BLaER1 treated with 17β-estradiol and CSF1 and Interleukin-3, amounts not matched to agents 10 nM and 100 nM (cell line): ENCODE measurements at regions not wholly inside any gene's neighbourhood (a gene's known extent, or its start where the extent isn't known, plus 50 kb on each side); places are given as distances from the start of the nearest gene placed in this dataset.
"Not testable (repeated sequence)": the region's sequence is repeated elsewhere in the genome, so short reads cannot be mapped to it uniquely, and the experiment has no call there.

Experiments
- H3K27ac ChIP-seq, 11 experiments: shearing (Covaris generic); formaldehyde crosslinking; 2 replicates each; pipeline ENCODE4 v1.8.1; 2022
- H3K27me3 ChIP-seq, 11 experiments: shearing (Covaris generic); formaldehyde crosslinking; 2 replicates each; pipeline ENCODE4 v1.8.1; 2022
- H3K36me3 ChIP-seq, 11 experiments: shearing (Covaris generic); formaldehyde crosslinking; 2 replicates each; pipeline ENCODE4 v1.8.1; 2022
- H3K4me1 ChIP-seq, 10 experiments: shearing (Covaris generic); formaldehyde crosslinking; 2 replicates each; pipeline ENCODE4 v1.8.1; 2022
- H3K4me2 ChIP-seq, 11 experiments: shearing (Covaris generic); formaldehyde crosslinking; 2 replicates each; pipeline ENCODE4 v1.8.1; 2022
- H3K4me3 ChIP-seq, 10 experiments: shearing (Covaris generic); formaldehyde crosslinking; 2 replicates each; pipeline ENCODE4 v1.8.1; 2022
- H3K9ac ChIP-seq, 11 experiments: shearing (Covaris generic); formaldehyde crosslinking; 2 replicates each; pipeline ENCODE4 v1.8.1; 2022
- H3K9me3 ChIP-seq, 11 experiments: shearing (Covaris generic); formaldehyde crosslinking; replicated peaks in 1 of 11; 2 replicates each; pipeline ENCODE4 v1.8.1; 2022
- H4K20me1 ChIP-seq, 11 experiments: shearing (Covaris generic); formaldehyde crosslinking; 2 replicates each; pipeline ENCODE4 v1.8.1; 2022

DNA sequence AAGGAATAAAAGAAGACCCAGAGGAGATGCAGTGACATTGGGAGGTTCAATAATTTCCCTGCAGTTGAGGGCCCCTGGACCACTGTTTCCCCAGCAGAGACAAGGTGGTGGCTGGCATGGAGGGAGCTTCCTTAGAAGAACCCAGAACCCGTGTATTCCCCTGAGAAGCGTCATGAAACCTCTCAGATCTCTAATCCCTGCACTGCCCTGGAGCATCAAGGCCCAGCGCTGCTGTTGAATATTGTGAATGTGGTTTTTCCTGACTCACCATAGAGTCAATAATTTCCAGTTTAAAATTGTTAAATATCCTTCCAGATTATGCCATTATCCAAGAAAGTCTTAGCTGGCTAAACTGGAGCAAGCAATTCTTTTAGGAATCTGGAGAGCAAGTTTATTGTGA lies 187.2 kb downstream of the LMLN start:
- not testable (repeated sequence) for H3K36me3 ChIP-seq, H4K20me1 ChIP-seq, H3K27ac ChIP-seq

GRCh38 chr3:198147993-198148392 lies 188.0 kb downstream of the LMLN start:
- peak overlapping the region in 8 of 11 experiments; percentile 9 to 68 (median 43); a peak in 11 of 22 replicates for H3K4me2 ChIP-seq

More for the DNA sequence above, 187.2 kb downstream of the LMLN start:
- H3K4me3 ChIP-seq, H3K9me3 ChIP-seq, H3K27me3 ChIP-seq, H3K9ac ChIP-seq: not testable (repeated sequence)
- peak overlapping the region in 7 of 11 experiments; percentile 20 to 68 (median 44); a peak in 10 of 22 replicates for H3K4me2 ChIP-seq
- H3K4me1 ChIP-seq = peaks cover 8 to 32% (median 22%) of the 10 kb centered on the region in 10 experiments; a peak in 18 of 20 replicates

DNA sequence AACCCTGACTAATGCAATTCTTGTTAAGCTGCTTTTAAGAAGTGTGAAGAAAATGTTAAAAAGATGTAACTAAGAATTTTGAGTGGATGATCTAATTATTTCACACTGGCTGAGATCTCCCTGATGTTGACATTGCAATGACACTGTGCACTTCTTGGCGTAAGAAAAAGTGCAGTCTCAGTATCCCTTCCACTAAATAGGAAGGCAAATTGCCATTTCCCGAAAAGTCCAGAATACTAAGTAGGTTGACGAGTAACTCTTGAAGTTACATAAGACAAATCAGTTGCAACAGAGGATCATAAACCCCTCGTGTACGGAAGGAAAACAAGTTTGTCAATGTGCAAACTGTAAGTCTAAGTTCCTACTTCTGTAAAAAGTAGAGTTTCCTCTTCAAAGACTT lies 189.9 kb downstream of the LMLN start:
- H3K4me2 ChIP-seq = peak overlapping the region in 2 of 11 experiments; percentile 25 to 44; a peak in 3 of 22 replicates
- H3K9me3 ChIP-seq, H3K4me3 ChIP-seq, H3K27me3 ChIP-seq, H4K20me1 ChIP-seq, H3K36me3 ChIP-seq: not testable (repeated sequence)
- 0 out of 22 replicates have a peak overlapping the region, but pooled peaks of 1 of the 11 experiments have one; percentile 55 for H3K9ac ChIP-seq
- H3K4me1 ChIP-seq = peaks cover 8 to 32% (median 15%) of the 10 kb centered on the region in 10 experiments; a peak in 18 of 20 replicates
- H3K27ac ChIP-seq = peak overlapping the region in 3 of 11 experiments; percentile 46 to 73 (median 61); a peak in 4 of 22 replicates

More at GRCh38 chr3:198147993-198148392, 188.0 kb downstream of the LMLN start:
- H3K9ac ChIP-seq, H3K27me3 ChIP-seq, H3K9me3 ChIP-seq, H3K36me3 ChIP-seq, H4K20me1 ChIP-seq, H3K27ac ChIP-seq, H3K4me3 ChIP-seq: not testable (repeated sequence)
- H3K4me1 ChIP-seq = peaks cover 8 to 32% (median 16%) of the 10 kb centered on the region in 10 experiments; a peak in 18 of 20 replicates

DNA sequence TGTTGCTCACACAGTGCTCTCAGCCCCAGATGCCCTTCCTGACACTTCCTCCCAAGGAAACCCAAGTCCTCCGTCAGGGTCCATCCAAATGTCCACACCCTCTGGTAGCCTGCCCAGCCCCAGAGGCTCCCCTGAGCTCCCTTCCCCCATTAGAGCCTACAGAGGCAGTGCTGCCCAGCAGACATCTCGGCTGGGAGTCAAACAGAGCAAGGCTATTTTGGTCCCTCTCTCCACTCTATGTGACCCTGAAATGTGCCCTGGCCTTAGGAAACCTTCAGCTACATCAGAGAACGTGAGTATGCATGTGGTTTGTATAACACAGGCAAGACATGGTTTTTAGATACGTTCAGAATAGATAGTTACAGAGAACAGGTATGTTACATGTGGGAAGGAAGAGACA lies 191.8 kb downstream of the LMLN start:
- not testable (repeated sequence) for H3K27me3 ChIP-seq, H3K9ac ChIP-seq, H3K36me3 ChIP-seq, H4K20me1 ChIP-seq, H3K9me3 ChIP-seq, H3K4me3 ChIP-seq
- Histone ChIP-seq H3K4me1 (peaks cover 5 to 26% (median 14%) of the 10 kb centered on the region in 10 experiments; a peak in 18 of 20 replicates), H3K27ac (peak overlapping the region in 2 of 11 experiments; percentile 29 to 36; a peak in 2 of 22 replicates), H3K4me2 (peak overlapping the region in 10 of 11 experiments; percentile 34 to 60 (median 44); a peak in 14 of 22 replicates)

DNA sequence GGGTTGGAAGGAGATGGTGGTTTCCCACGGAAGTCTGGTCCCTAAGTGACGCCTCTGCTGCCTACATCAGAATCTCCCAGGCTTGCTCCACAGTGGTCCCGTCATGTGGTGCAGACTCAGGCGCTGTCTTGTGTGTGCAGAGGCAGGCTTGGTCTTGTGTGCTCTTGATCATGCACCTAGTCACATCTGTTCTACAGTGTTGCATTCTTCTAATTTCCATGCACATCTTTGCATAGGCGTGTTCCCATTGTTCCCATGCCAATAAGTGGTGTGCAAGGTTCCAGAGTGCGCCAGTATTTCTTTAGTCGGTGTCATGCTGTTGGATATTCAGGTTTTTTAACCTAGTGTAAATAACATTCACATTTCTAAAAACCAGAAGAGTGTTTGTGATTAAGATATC lies 195.8 kb downstream of the LMLN start:
- not testable (repeated sequence) for H4K20me1 ChIP-seq

GRCh38 chr3:198157231-198157868 lies 197.3 kb downstream of the LMLN start:
- H3K27ac ChIP-seq, H3K4me3 ChIP-seq, H4K20me1 ChIP-seq, H3K36me3 ChIP-seq, H3K4me2 ChIP-seq, H3K9ac ChIP-seq, H3K4me1 ChIP-seq, H3K9me3 ChIP-seq, H3K27me3 ChIP-seq: not testable (repeated sequence)

More for the DNA sequence above, 195.8 kb downstream of the LMLN start:
- not testable (repeated sequence) for H3K9me3 ChIP-seq, H3K27ac ChIP-seq, H3K4me1 ChIP-seq, H3K36me3 ChIP-seq, H3K4me3 ChIP-seq, H3K9ac ChIP-seq, H3K27me3 ChIP-seq, H3K4me2 ChIP-seq

DNA sequence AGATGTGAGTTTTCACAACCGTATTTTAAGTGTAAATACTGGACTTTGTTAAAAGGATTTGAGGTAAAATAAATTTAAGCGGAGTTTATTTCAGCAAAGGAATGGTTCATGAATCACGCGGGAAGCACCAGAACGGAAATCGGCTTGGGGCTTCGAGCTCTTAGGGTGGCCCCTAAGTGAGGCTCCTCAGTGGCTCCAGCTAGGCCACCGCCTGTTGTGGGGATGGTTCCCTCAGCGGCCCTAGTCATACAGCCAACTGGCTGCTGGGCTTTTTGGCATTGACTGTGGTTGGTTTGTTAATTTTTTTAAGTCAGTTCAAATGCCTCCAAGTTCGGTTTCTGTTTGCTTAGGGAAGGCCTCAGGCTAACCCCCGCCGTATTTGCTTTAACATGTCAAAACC lies 198.0 kb downstream of the LMLN start:
- H3K4me3 ChIP-seq, H3K4me1 ChIP-seq, H3K9me3 ChIP-seq, H3K27ac ChIP-seq, H3K36me3 ChIP-seq, H3K4me2 ChIP-seq, H3K27me3 ChIP-seq, H4K20me1 ChIP-seq, H3K9ac ChIP-seq: not testable (repeated sequence)

- H3K4me2 ChIP-seq, H3K9ac ChIP-seq, H3K4me1 ChIP-seq, H4K20me1 ChIP-seq, H3K27ac ChIP-seq, H3K36me3 ChIP-seq, H3K9me3 ChIP-seq, H3K4me3 ChIP-seq, H3K27me3 ChIP-seq: not testable (repeated sequence)
Measured at GRCh38 chr3:198167339-198168039, 207.5 kb downstream of the LMLN start.

GRCh38 chr3:198170781-198171180 lies 210.8 kb downstream of the LMLN start:
- H3K36me3 ChIP-seq, H3K27me3 ChIP-seq, H3K9ac ChIP-seq, H3K4me3 ChIP-seq, H3K4me2 ChIP-seq, H4K20me1 ChIP-seq, H3K4me1 ChIP-seq, H3K27ac ChIP-seq: not testable (repeated sequence)
- peaks cover 9 to 16% (median 11%) of the 10 kb centered on the region in 11 experiments; a peak in 20 of 22 replicates for H3K9me3 ChIP-seq

DNA sequence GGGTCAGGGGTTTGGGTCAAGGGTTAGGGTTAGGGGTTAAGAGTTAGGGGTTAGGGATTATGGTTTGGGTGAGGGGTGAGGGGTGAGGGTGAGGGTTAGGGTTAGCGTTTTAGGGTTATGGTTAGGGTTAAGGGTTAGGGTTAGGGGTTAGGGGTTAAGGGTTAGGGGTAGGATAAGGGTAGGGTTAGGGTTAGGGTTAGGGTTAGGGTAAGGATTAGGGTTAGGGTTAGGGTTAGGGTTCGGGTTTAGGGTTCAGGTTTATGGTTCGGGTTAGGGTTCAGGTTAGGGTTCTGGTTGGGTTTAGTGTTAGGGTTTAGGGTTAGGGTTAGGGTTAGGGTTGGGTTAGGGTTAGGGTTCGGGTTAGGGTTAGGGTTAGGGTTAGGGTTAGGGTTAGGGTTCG lies 213.1 kb downstream of the LMLN start:
- H3K27me3 ChIP-seq, H3K4me1 ChIP-seq, H3K4me3 ChIP-seq, H3K9ac ChIP-seq, H4K20me1 ChIP-seq, H3K4me2 ChIP-seq, H3K36me3 ChIP-seq, H3K27ac ChIP-seq: not testable (repeated sequence)
- H3K9me3 ChIP-seq = peaks cover 9 to 16% (median 11%) of the 10 kb centered on the region in 11 experiments; a peak in 20 of 22 replicates

DNA sequence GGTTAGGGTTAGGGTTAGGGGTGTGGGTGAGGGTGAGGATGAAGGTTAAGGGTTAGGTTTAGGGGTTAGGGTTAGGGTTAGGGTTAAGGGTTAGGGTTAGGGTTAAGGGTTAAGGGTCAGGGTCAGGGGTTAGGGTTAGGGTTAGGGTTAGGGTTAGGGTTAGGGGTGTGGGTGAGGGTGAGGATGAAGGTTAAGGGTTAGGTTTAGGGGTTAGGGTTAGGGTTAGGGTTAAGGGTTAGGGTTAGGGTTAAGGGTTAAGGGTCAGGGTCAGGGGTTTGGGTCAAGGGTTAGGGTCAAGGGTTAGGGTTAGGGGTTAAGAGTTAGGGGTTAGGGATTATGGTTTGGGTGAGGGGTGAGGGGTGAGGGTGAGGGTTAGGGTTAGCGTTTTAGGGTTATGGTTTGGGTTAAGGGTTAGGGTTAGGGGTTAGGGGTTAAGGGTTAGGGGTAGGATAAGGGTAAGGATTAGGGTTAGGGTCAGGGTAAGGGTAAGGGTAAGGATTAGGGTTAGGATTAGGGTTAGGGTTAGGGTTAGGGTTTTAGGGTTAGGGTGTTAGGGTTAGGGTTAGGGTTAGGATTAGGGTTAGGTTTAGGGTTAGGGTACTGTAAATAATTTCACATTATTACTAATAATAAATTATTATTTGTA lies 214.0 kb downstream of the LMLN start:
- H3K4me2 ChIP-seq, H3K9ac ChIP-seq, H3K4me3 ChIP-seq, H3K36me3 ChIP-seq, H3K27ac ChIP-seq, H3K4me1 ChIP-seq, H4K20me1 ChIP-seq, H3K27me3 ChIP-seq: not testable (repeated sequence)
- peaks cover 9 to 16% (median 11%) of the 10 kb centered on the region in 11 experiments; a peak in 20 of 22 replicates for H3K9me3 ChIP-seq
